Esophagus squamous epithelium (tissue), 4 donors: ENCODE measurements at regions not wholly inside any gene's neighbourhood (a gene's known extent, or its start where the extent isn't known, plus 50 kb on each side); places are given as distances from the start of the nearest gene placed in this dataset.

Source experiments
- CTCF ChIP-seq, 6 experiments: fragments of 450-650 bp in 4 of 6; fragments of 200-600 bp in 2 of 6; sonication (generic) in 2 of 6; IDR thresholded peaks; one replicate each; pipeline ENCODE4 v1.5.1; 2016 to 2019; ENCODE audit warnings: antibody characterized with exemption in 6 of 6, mild to moderate bottlenecking in 4 of 6, moderate library complexity in 4 of 6
- POLR2A ChIP-seq, 4 donors: fragments of 450-650 bp; IDR thresholded peaks; one replicate each; pipeline ENCODE4 v1.6.1; 2017; ENCODE audit warnings: antibody characterized with exemption in 4 of 4, mild to moderate bottlenecking in 4 of 4, moderate library complexity in 3 of 4

- TF ChIP-seq CTCF (IDR thresholded peaks at IDR 0.05) (no peak), POLR2A (IDR thresholded peaks at IDR 0.05) (no peak)
Measured at GRCh38 chr13:50077431-50077830, 62.2 kb downstream of the KCNRG start.
